Heart left ventricle (tissue), 13 donors: ENCODE measurements at regions not wholly inside any gene's neighbourhood (a gene's known extent, or its start where the extent isn't known, plus 50 kb on each side); places are given as distances from the start of the nearest gene placed in this dataset.

Experiments
- CTCF ChIP-seq, 12 donors: fragments of 200-600 bp; sonication (generic) in 4 of 12; IDR thresholded peaks; one replicate each; pipeline versions ENCODE4 v1.5.0 to v1.8.0; 2018 to 2022; ENCODE audit warnings: antibody characterized with exemption in 12 of 12, mild to moderate bottlenecking in 5 of 12
- POLR2A ChIP-seq, 2 donors: fragments of 450-650 bp; IDR thresholded peaks; one replicate each; pipeline ENCODE4 v1.6.1; 2017; ENCODE audit warnings: antibody characterized with exemption in 2 of 2, mild to moderate bottlenecking in 2 of 2, moderate library complexity in 2 of 2
- donor health status: ischemic (EF 13 %, LVEDD 7.1; RV severe dilation, severe dysfunction).
- donor health status: DM: no; HTN: yes; CAD: no.
- donor health status: DM: no; HTN: no; CAD: no.
- donor health status: ischemic (EF 25% LVEDD 6.9; RV normal size, moderate dysfunction).
- donor health status: ischemic (EF 25% LVEDD 5.7; RV mildly dilated, moderate dysfunction).
- donor health status: ischemic (EF 35%, LVEDD 5.7; RV mildly dilated, moderate dysfunction).
- donor health status: nonischemic (EF 11% LVEDD 7.7; RV severe dilation, severe dysfunction).
- donor health status: DM: yes; HTN: yes; CAD: no.
- donor health status: PGD.
- donor health status: ischemic (EF 29% LVEDD 5.4; RV normal size, mild dysfunction).
- donor health status: nonischemic (EF 23%, LVEDD 6.1; RV moderate dilation, normal function).

- TF ChIP-seq CTCF (IDR thresholded peaks at IDR 0.05) (no peak), POLR2A (IDR thresholded peaks at IDR 0.05) (no peak)
Observed at GRCh38 chr2:129438501-129439057, 540.9 kb upstream of the RAB6C start.
